Neural cell (in vitro differentiated cells): ENCODE measurements at regions not wholly inside any gene's neighbourhood (a gene's known extent, or its start where the extent isn't known, plus 50 kb on each side); places are given as distances from the start of the nearest gene placed in this dataset.

ENCODE experiments used
- CTCF ChIP-seq: fragments of 450-650 bp; IDR thresholded peaks from 2 replicates; pipeline ENCODE4 v1.5.1; 2014; ENCODE audit warnings: antibody characterized with exemption, mild to moderate bottlenecking, moderate library complexity; ENCODE audit not compliant: poor library complexity, severe bottlenecking
- EP300 ChIP-seq: fragments of 450-650 bp; conservative IDR thresholded peaks from 2 replicates; pipeline ENCODE4 v1.6.1; 2014; ENCODE audit warnings: antibody characterized with exemption, mild to moderate bottlenecking, moderate library complexity; ENCODE audit not compliant: poor library complexity, severe bottlenecking
- EZH2 ChIP-seq: fragments of 200-600, 300-800 bp; shearing (Covaris generic), sonication (generic); IDR thresholded peaks from 2 replicates; pipeline ENCODE4 v1.6.1; 2014; ENCODE audit warnings: antibody characterized with exemption, low read length, borderline replicate concordance, mild to moderate bottlenecking; ENCODE audit not compliant: insufficient read depth, poor library complexity, severe bottlenecking
- MXI1 ChIP-seq: fragments of 450-650 bp; conservative IDR thresholded peaks from 2 replicates; pipeline ENCODE4 v1.6.1; 2014; ENCODE audit warnings: antibody characterized with exemption, mild to moderate bottlenecking; ENCODE audit not compliant: poor library complexity, severe bottlenecking
- POLR2AphosphoS5 ChIP-seq: IDR thresholded peaks from 2 replicates; pipeline ENCODE4 v1.6.1; 2012
- TAF1 ChIP-seq: IDR thresholded peaks from 2 replicates; pipeline ENCODE4 v1.6.1; 2012; ENCODE audit warnings: low read depth
- TF ChIP-seq, protein P1 (sequence below): IDR thresholded peaks from 2 replicates; pipeline ENCODE4 v1.6.1; 2012; ENCODE audit warnings: borderline replicate concordance

DNA sequence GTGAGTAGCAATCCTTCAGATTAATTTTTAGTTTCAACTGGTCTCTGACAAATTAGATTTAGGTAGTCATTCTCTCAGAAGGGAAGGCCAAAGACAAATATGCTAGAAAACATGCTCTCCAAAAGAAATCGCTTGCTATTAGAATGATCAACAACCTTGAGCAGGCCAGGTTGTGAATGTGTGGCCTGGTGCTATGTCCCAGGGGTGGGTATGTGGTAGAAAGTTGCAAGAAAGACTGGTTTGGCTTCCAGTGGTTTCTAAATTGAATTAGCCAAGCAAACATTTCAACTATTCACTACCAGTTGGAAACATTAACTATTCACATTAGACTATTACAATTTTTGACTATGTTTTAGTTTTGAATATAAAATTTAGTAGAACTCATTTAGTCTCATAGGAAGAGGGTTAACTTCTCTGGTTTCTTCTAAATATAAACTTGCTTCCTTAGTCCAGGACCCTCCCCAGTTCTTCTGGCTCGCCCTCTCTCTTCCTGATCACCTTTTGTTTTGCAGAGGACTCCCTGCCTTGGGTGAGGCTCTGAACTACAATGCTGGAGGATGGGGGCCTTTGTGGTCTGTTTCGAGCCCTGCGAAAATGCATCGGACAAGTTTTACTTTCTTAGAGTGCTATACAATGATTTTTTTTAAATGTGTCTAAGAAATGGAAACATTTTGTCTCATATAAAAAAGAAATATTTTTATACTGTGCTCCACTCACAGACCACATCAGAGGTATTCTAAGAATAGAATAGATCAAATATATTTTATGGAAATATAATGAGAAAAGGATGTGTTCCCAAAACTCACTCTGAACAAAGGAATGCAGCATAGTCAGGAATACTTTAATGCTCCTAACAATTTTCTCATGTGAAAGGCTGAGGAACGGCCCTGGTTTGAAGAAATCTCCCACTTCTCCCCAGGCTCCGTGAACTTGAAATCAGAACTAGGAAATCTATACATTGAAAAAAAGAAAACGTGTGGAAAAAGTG lies 375.0 kb upstream of the ZEB2 start:
- no peak for TF ChIP-seq TAF1
- no peak for TF ChIP-seq CTCF
- TF ChIP-seq MXI1: no peak
- TF ChIP-seq EP300: no peak
- TF ChIP-seq, protein P1, sequence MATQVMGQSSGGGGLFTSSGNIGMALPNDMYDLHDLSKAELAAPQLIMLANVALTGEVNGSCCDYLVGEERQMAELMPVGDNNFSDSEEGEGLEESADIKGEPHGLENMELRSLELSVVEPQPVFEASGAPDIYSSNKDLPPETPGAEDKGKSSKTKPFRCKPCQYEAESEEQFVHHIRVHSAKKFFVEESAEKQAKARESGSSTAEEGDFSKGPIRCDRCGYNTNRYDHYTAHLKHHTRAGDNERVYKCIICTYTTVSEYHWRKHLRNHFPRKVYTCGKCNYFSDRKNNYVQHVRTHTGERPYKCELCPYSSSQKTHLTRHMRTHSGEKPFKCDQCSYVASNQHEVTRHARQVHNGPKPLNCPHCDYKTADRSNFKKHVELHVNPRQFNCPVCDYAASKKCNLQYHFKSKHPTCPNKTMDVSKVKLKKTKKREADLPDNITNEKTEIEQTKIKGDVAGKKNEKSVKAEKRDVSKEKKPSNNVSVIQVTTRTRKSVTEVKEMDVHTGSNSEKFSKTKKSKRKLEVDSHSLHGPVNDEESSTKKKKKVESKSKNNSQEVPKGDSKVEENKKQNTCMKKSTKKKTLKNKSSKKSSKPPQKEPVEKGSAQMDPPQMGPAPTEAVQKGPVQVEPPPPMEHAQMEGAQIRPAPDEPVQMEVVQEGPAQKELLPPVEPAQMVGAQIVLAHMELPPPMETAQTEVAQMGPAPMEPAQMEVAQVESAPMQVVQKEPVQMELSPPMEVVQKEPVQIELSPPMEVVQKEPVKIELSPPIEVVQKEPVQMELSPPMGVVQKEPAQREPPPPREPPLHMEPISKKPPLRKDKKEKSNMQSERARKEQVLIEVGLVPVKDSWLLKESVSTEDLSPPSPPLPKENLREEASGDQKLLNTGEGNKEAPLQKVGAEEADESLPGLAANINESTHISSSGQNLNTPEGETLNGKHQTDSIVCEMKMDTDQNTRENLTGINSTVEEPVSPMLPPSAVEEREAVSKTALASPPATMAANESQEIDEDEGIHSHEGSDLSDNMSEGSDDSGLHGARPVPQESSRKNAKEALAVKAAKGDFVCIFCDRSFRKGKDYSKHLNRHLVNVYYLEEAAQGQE: no peak
- TF ChIP-seq EZH2: no peak
- TF ChIP-seq POLR2AphosphoS5: no peak
